GM06990 (cell line): ENCODE measurements at regions not wholly inside any gene's neighbourhood (a gene's known extent, or its start where the extent isn't known, plus 50 kb on each side); places are given as distances from the start of the nearest gene placed in this dataset.

Experiments used
- DNase-seq: peaks from one replicate; pipeline ENCODE4 v3.0.0-alpha.2; 2011; ENCODE audit not compliant: insufficient read length; ENCODE audit errors: extremely low read depth
- H3K27me3 ChIP-seq: replicated peaks from 2 replicates; pipeline ENCODE4 v1.6.0; 2011; ENCODE audit warnings: low read length; ENCODE audit not compliant: control insufficient read depth, insufficient read depth
- H3K36me3 ChIP-seq: 2 replicates; pipeline ENCODE4 v1.5.1; 2011; ENCODE audit warnings: low read length; ENCODE audit not compliant: control insufficient read depth, insufficient read depth
- H3K4me3 ChIP-seq: replicated peaks from 2 replicates; pipeline ENCODE4 v1.5.1; 2011; ENCODE audit warnings: low read depth, mild to moderate bottlenecking, control low read depth, low read length
- TF ChIP-seq, protein P1 (sequence below): IDR thresholded peaks from 2 replicates; pipeline ENCODE4 v1.5.1; 2011; ENCODE audit warnings: low read length, control low read depth, mild to moderate bottlenecking, inconsistent platforms; ENCODE audit not compliant: insufficient read depth, poor library complexity, severe bottlenecking

DNA sequence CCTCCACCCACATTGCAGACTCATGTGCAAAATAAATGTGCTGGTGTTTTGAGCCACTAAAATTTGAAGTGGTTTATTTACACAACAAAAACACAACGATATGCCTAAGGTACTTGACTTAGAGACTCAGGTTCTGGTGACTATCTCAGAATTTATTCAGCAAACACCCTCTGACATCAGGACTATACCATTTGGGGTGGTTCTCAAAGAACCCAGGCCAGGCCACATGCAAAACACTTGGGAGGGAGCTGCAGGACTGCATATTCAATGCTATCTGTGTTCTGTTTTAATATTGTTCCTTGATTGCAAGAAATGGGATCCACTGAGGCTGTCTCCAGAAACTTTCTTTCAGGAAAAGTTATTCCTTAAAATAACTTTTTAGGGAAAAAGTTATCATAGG is 91.6 kb downstream of the LINC00237 start:
- H3K27me3 ChIP-seq = no peaks in the 10 kb centered on the region
- TF ChIP-seq, protein P1, sequence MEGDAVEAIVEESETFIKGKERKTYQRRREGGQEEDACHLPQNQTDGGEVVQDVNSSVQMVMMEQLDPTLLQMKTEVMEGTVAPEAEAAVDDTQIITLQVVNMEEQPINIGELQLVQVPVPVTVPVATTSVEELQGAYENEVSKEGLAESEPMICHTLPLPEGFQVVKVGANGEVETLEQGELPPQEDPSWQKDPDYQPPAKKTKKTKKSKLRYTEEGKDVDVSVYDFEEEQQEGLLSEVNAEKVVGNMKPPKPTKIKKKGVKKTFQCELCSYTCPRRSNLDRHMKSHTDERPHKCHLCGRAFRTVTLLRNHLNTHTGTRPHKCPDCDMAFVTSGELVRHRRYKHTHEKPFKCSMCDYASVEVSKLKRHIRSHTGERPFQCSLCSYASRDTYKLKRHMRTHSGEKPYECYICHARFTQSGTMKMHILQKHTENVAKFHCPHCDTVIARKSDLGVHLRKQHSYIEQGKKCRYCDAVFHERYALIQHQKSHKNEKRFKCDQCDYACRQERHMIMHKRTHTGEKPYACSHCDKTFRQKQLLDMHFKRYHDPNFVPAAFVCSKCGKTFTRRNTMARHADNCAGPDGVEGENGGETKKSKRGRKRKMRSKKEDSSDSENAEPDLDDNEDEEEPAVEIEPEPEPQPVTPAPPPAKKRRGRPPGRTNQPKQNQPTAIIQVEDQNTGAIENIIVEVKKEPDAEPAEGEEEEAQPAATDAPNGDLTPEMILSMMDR = no peak
- H3K4me3 ChIP-seq = no peak overlapping the region
- no peaks in the 10 kb centered on the region for H3K36me3 ChIP-seq
- no peak for DNase-seq

DNA sequence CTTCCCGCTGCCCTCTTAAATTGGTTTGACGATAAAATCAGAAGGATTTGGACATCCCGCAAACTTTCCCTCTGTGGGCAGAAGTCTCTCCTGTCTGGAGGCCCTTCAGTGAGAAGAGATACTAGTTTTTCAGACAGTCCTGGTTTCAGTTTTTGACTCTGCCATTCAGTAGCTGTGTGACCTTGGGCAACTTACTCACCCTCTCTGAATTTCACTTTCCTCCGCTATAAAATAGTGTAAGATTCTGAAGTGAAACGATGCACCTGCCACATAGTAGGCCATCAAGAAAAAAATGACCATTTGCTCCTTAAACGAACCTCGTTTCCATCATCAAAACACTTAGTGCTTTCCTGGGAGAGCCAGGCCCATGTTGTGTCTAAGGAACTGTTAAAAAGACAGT is 97.2 kb downstream of the LINC00237 start:
- TF ChIP-seq, protein P1 = no peak
- no peak for DNase-seq
- no peaks in the 10 kb centered on the region for H3K27me3 ChIP-seq
- H3K4me3 ChIP-seq = no peak overlapping the region
- no peaks in the 10 kb centered on the region for H3K36me3 ChIP-seq

DNA sequence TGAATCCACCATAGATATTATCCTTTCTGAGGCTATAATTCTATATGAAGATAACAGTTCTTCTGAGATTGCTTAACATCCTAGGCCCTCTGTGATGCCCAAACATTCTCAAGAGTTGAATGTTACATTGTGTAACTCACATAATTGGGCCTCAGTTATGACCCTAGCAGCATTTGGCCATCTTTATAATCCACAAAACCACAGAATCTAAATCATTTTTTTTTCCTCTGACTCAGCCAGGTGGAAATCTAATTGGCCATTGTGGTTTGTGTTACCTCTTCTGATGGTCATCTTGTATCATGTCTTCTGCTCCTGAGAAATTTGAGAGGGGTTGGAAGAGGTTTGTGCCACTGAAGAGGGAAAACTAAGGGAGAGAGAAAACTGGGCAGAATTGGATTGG is 99.5 kb downstream of the LINC00237 start:
- DNase-seq = no peak
- TF ChIP-seq, protein P1 = no peak
- H3K36me3 ChIP-seq = no peaks in the 10 kb centered on the region

DNA sequence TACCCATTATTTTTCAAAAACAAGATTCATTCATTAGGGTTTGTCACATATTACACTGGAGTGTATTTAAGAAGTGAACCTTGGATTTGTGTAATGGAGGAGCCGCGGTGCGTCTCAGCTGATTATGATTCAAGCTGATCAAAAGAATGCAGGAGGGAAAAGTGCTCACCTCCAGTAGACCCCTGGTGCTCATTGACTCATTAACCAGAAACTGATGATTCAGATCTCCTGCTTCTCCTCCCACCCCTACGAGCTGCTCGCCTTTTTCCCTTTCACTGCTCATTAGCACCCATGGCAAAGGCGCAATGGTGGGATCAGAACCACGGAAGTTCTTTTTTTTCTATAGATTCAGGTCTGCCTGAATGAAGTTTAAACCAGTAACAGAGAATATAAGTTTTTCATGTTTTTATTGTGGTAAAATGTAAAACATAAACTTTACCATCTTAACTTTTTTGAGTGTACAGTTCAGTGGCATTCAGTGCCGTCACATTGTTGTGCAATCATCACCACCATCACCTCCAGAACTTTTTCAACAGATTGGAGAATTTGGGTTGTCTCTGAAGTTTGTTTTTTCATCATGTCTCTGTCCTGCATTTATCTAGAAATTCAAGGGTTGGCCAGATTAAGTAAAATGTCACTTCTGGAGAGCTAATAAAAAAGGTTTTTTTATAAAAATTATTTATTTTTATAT is 101.6 kb downstream of the LINC00237 start:
- Histone ChIP-seq H3K27me3 (no peaks in the 10 kb centered on the region; the same call in 1 of the 2 replicates), H3K36me3 (no peaks in the 10 kb centered on the region), H3K4me3 (no peak overlapping the region)
- no peak for DNase-seq
- TF ChIP-seq, protein P1 = no peak

More for the DNA sequence above, 99.5 kb downstream of the LINC00237 start:
- no peak overlapping the region for H3K4me3 ChIP-seq
- H3K27me3 ChIP-seq = no peaks in the 10 kb centered on the region; the same call in 1 of the 2 replicates

DNA sequence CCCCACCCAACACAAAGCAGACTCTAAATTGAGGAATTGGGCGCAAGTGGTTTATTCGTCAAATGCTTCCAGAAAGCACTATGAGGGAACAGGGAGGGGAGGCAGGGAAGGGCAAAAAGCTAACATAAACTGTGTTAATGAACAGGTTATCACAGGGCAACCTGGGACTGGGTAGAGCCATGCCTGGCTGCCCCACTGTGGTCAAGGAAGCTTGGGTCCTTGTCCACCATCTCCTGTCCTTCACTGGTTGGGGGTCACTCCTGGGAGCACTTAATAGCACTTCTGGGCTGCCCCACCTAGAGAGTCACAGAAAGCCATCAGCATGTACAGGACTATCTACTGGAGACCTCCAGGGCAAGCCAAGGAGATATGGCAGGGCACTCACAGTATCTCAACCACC is 102.3 kb downstream of the LINC00237 start:
- TF ChIP-seq, protein P1 = no peak
- Histone ChIP-seq H3K4me3 (no peak overlapping the region), H3K27me3 (peaks cover 1% of the 10 kb centered on the region), H3K36me3 (no peaks in the 10 kb centered on the region)
- DNase-seq = no peak
